Right lobe of liver (tissue), 6 donors: ENCODE measurements at regions not wholly inside any gene's neighbourhood (a gene's known extent, or its start where the extent isn't known, plus 50 kb on each side); places are given as distances from the start of the nearest gene placed in this dataset.

ENCODE experiments used
- ATAC-seq, 4 donors: fragments of 200-7000 bp; cut with Tn5 transposase; one replicate each; pipeline ENCODE4 v1.9.1; 2020; ENCODE audit warnings: mild to moderate bottlenecking in 4 of 4, moderate library complexity in 4 of 4
- DNase-seq, 3 donors: peaks; one replicate each; pipeline ENCODE4 v3.0.0-alpha.2; 2020
- H3K27ac ChIP-seq, 3 donors: fragments of 200-600 bp; one replicate each; pipeline ENCODE4 v1.8.0; 2022
- H3K27me3 ChIP-seq, 2 donors: fragments of 200-600 bp; one replicate each; pipeline ENCODE4 v1.8.0; 2022
- H3K36me3 ChIP-seq, 4 donors: fragments of 200-600 bp; sonication (generic) in 1 of 4; one replicate each; pipeline versions ENCODE4 v1.5.1 to v1.8.0; 2017 to 2022; ENCODE audit warnings: control low read depth in 1 of 4
- H3K4me1 ChIP-seq, 4 donors: fragments of 200-600 bp; sonication (generic) in 1 of 4; one replicate each; pipeline versions ENCODE4 v1.5.1 to v1.8.0; 2017 to 2022; ENCODE audit warnings: control low read depth in 1 of 4
- H3K4me3 ChIP-seq, 3 donors: fragments of 200-600 bp; one replicate each; pipeline ENCODE4 v1.8.0; 2022
- H3K9me3 ChIP-seq, 4 donors: fragments of 200-600 bp; sonication (generic) in 1 of 4; one replicate each; pipeline versions ENCODE4 v1.5.1 to v1.8.0; 2017 to 2022; ENCODE audit warnings: control low read depth in 1 of 4
- POLR2A ChIP-seq: fragments of 450-650 bp; IDR thresholded peaks from one replicate; pipeline ENCODE4 v1.6.1; 2017; ENCODE audit warnings: antibody characterized with exemption, mild to moderate bottlenecking
- WGBS: methylation state at CpG from one replicate; pipeline ENCODE4 v1.1.6; 2018; ENCODE audit warnings: low coverage, low lambda C conversion rate; ENCODE audit not compliant: insufficient coverage; ENCODE audit errors: missing lambda C conversion rate; 5-methylcytosine and 5-hydroxymethylcytosine counted together
- intact Hi-C, 2 donors: fragments of 100-400 bp; cut with DNase I; formaldehyde crosslinking; loops; one replicate each; pipeline versions ENCODE4 v1.11.2 to v1.14.1; 2022
- TF ChIP-seq, protein P1 (sequence below), 4 donors: fragments of 200-600 bp in 3 of 4; fragments of 450-650 bp in 1 of 4; IDR thresholded peaks; one replicate each; pipeline versions ENCODE4 v1.5.1 to v1.8.0; 2016 to 2022; ENCODE audit warnings: antibody characterized with exemption in 4 of 4, mild to moderate bottlenecking in 2 of 4
- donor health status: DM: no; HTN: yes; CAD: no.
- donor health status: DM: no; HTN: no; CAD: no.
- donor health status: DM: no; HTN: no; CAD: no.
- donor health status: DM: no; HTN: yes; CAD: no.
- donor health status: DM: no; HTN: yes; CAD: no.

DNA sequence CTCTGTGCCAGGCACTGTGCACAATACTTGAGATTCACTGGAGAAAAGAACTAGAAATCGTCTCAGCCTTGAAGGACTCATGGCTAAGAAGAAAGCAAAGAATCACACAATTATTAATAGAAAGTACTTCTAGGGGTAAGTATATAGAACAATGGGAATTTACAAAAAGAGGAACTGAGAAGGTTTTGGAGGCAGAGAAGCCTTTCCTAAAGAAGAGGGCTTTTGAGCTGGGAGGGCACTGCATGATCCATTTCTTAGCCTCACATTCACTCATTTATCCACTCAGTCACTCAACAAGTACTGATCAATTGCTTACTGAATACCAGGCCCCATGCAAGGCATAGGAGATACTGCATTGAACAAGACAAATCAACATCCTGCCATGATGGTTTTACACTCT is 113.5 kb downstream of the TMEM114 start:
- TF ChIP-seq, protein P1, sequence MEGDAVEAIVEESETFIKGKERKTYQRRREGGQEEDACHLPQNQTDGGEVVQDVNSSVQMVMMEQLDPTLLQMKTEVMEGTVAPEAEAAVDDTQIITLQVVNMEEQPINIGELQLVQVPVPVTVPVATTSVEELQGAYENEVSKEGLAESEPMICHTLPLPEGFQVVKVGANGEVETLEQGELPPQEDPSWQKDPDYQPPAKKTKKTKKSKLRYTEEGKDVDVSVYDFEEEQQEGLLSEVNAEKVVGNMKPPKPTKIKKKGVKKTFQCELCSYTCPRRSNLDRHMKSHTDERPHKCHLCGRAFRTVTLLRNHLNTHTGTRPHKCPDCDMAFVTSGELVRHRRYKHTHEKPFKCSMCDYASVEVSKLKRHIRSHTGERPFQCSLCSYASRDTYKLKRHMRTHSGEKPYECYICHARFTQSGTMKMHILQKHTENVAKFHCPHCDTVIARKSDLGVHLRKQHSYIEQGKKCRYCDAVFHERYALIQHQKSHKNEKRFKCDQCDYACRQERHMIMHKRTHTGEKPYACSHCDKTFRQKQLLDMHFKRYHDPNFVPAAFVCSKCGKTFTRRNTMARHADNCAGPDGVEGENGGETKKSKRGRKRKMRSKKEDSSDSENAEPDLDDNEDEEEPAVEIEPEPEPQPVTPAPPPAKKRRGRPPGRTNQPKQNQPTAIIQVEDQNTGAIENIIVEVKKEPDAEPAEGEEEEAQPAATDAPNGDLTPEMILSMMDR (IDR thresholded peaks at IDR 0.05): no peak
- no peak for TF ChIP-seq POLR2A
- 33% methylated on average over 1 of the region's 1 CpG for WGBS
- no peaks in the 10 kb centered on the region for H3K4me1 ChIP-seq

DNA sequence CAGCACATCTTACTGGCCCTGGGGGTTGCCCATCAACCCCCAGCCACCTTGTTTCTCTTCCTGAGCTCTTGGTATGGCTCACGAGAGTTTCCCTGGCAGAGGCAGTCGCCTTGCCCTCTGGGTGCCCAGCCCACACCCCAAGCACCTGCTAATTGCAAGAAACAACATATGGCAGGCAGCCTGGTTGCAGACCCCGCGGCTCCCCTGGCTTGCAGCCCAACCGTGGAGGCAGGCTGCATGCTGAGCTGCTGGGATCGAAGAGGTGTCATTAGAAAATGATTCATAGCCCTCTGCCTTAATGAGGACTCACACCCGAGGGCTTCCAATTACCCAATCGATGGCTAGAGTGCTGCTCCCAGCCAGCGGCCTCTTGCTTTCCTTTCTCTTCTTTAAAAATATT is 115.7 kb downstream of the TMEM114 start:
- TF ChIP-seq, protein P1 (IDR thresholded peaks at IDR 0.05): no peak
- TF ChIP-seq POLR2A: no peak
- Histone ChIP-seq H3K27ac (no peak overlapping the region), H3K9me3 (no peaks in the 10 kb centered on the region), H3K4me3 (no peak overlapping the region), H3K4me1 (no peaks in the 10 kb centered on the region), H3K36me3 (no peaks in the 10 kb centered on the region), H3K27me3 (no peaks in the 10 kb centered on the region)
- intact Hi-C loops: no loop called here
- ATAC-seq (no peak), DNase-seq (no peak)
- WGBS: 37% methylated on average over 4 of the region's 9 CpGs

More for the DNA sequence above, 113.5 kb downstream of the TMEM114 start:
- no peaks in the 10 kb centered on the region for H3K27me3 ChIP-seq
- intact Hi-C loops: no loop called here
- H3K27ac ChIP-seq: no peak overlapping the region
- no peaks in the 10 kb centered on the region for H3K36me3 ChIP-seq
- H3K4me3 ChIP-seq: no peak overlapping the region
- no peak for ATAC-seq
- H3K9me3 ChIP-seq: no peaks in the 10 kb centered on the region
- DNase-seq: no peak

DNA sequence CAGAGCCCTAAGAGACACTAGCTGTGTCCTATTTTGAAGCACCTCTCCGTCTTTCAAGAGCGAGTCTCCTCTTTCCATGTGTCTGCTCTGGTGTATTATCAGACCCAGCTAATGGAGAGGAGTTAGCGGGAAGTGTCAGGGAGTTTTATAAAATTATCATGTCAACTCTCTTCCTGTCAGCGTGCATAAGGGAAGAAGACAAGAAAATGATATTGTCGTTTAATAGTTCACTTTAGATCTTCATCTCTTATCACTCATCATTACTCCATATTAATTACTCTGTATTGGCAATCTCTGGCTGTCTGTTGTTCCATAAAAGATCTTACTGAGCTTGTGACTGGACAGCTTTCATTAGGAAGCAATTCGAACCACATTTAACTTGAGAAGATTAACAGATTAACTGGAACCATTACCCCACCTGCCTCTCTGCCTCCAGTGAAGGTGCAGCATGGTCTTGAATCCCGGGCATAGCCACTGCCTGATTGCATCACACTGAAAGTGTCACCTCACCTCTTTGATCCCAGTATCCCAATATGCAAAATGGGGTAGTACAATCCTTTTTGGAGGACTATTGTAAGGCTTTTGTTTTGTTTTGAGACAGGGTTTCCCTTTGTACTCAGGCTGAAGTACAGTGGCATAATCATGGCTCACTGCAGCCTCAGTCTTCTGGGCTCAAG is 121.1 kb downstream of the TMEM114 start:
- ATAC-seq (no peak), DNase-seq (no peak)
- intact Hi-C loops: no loop called here
- 66% methylated on average over 5 of the region's 7 CpGs for WGBS
- TF ChIP-seq, protein P1 (IDR thresholded peaks at IDR 0.05): no peak
- no peak for TF ChIP-seq POLR2A
- H3K9me3 ChIP-seq: no peaks in the 10 kb centered on the region
- no peak overlapping the region for H3K4me3 ChIP-seq
- H3K4me1 ChIP-seq: no peaks in the 10 kb centered on the region
- H3K36me3 ChIP-seq: no peaks in the 10 kb centered on the region
- H3K27ac ChIP-seq: no peak overlapping the region
- H3K27me3 ChIP-seq: no peaks in the 10 kb centered on the region

DNA sequence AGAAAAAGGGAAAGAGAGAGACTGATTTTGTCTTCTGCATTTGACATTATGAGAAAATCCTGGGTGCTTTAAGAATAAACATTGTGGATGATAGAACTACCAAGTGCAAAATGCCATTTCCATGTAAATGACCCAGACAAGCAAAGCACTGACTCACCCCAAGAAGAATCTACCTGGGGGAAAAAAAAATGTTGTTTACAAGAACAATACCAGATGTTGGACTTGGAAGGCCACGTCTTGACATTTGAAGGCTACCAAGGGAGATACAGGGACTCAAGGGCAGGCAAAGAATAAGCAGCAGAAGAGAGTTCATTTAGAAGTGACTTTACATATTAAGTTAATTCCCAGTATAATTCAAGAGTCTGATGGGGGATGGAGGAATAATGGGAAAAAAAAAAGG is 125.3 kb downstream of the TMEM114 start:
- H3K36me3 ChIP-seq: no peaks in the 10 kb centered on the region
- H3K4me3 ChIP-seq: no peak overlapping the region
- 25% methylated on average over 1 of the region's 1 CpG for WGBS
- no peak overlapping the region for H3K27ac ChIP-seq
- intact Hi-C loops: no loop called here
- DNase-seq (no peak), ATAC-seq (no peak)
- no peaks in the 10 kb centered on the region for H3K27me3 ChIP-seq
- no peaks in the 10 kb centered on the region for H3K9me3 ChIP-seq
- H3K4me1 ChIP-seq: no peaks in the 10 kb centered on the region
- no peak for TF ChIP-seq POLR2A
- TF ChIP-seq, protein P1 (IDR thresholded peaks at IDR 0.05): no peak
